Muscle of leg (tissue), 3 donors: ENCODE measurements at regions not wholly inside any gene's neighbourhood (a gene's known extent, or its start where the extent isn't known, plus 50 kb on each side); places are given as distances from the start of the nearest gene placed in this dataset.
"Not testable (repeated sequence)": the region's sequence is repeated elsewhere in the genome, so short reads cannot be mapped to it uniquely, and the experiment has no call there.

Source experiments
- DNase-seq: peaks from one replicate; pipeline ENCODE4 v3.0.0; 2013
- H3K27ac ChIP-seq: one replicate; pipeline ENCODE4 v1.5.1; 2013; ENCODE audit warnings: mild to moderate bottlenecking, low read length, control low read depth
- H3K27me3 ChIP-seq: one replicate; pipeline ENCODE4 v1.6.1; 2013; ENCODE audit warnings: low read length; ENCODE audit not compliant: control insufficient read depth, insufficient read depth
- H3K36me3 ChIP-seq: one replicate; pipeline ENCODE4 v1.6.1; 2013; ENCODE audit warnings: low read length; ENCODE audit not compliant: control insufficient read depth, insufficient read depth
- H3K4me1 ChIP-seq: one replicate; pipeline ENCODE4 v1.6.1; 2013; ENCODE audit warnings: low read length; ENCODE audit not compliant: control insufficient read depth, insufficient read depth
- H3K4me3 ChIP-seq: one replicate; pipeline ENCODE4 v1.5.1; 2013; ENCODE audit warnings: low read length, control low read depth
- H3K9me3 ChIP-seq: replicated peaks from 2 replicates; pipeline ENCODE4 v1.6.1; 2013; ENCODE audit warnings: low read depth, low read length; ENCODE audit not compliant: control insufficient read depth
- WGBS: methylation state at CpG from one replicate; pipeline ENCODE4 v1.1.5; 2013; ENCODE audit warnings: missing lambda C conversion rate; ENCODE audit not compliant: insufficient coverage; 5-methylcytosine and 5-hydroxymethylcytosine counted together

DNA sequence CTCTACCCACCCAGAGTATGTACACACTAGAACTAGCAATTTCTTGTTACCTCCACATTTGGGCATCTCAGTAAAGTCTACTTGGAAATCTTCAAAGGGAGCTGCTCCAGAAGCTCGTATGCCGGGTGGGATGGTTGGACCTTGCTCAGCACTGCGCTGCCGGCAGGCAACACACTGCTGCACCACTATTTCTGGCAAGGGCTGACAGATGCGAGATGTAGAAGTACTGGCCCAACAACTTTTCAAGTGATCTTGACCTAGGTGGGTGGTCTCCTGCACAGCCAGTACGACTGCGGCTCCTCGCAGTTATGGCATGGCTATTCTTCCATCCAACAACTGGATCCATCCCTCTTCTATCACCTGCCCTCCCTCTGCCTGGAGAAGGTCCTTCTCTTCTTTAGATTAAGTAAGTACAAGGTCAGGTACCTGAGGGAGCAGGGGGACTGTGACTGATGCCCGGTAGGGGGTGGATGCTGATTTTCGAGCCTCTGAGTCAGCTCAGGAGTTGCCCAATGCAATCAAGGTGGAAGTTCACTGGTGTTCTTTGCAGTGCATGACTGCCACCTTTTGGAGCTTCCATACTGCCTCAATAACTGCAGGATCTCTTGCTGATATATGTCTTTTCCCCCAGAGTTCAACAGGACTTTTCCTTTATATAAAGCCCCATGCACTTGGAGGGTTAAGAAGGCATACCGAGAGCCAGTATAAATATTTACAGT, 100.4 kb upstream of the SLC1A4 start:
- Histone ChIP-seq H3K27ac (no peak overlapping the region), H3K27me3 (no peaks in the 10 kb centered on the region), H3K4me1 (no peaks in the 10 kb centered on the region), H3K4me3 (no peak overlapping the region), H3K9me3 (peaks cover 6% of the 10 kb centered on the region), H3K36me3 (no peaks in the 10 kb centered on the region)
- 94% methylated on average over 6 of the region's 11 CpGs for WGBS
- no peak for DNase-seq

DNA sequence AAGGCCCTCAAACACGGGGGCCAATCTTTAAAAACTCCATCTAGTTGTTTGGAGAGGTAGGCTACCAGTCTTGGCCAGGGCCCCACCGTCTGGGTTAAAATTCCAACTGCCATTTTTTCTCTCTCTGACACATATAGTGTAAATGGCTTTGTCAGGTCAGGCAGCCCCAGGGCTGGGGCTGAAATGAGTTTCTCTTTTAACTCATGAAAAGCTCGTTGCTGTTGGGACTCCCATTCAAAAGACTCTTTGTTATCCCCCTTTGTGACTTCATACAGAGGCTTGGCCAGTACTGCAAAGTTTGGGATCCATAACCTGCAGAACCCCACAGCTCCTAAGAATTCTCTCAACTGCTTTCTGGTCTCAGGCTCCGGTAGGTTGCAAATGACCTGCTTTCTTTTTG, 99.4 kb upstream of the SLC1A4 start:
- 67% methylated on average over 3 of the region's 4 CpGs for WGBS
- H3K27ac ChIP-seq: no peak overlapping the region
- peaks cover 6% of the 10 kb centered on the region for H3K9me3 ChIP-seq
- no peaks in the 10 kb centered on the region for H3K27me3 ChIP-seq
- H3K36me3 ChIP-seq: no peaks in the 10 kb centered on the region
- H3K4me3 ChIP-seq: no peak overlapping the region
- DNase-seq: no peak
- no peaks in the 10 kb centered on the region for H3K4me1 ChIP-seq

GRCh38 chr2:64896572-64896971, 92.6 kb upstream of the SLC1A4 start:
- H3K27ac ChIP-seq, H3K4me3 ChIP-seq, H3K9me3 ChIP-seq, H3K27me3 ChIP-seq, DNase-seq, H3K36me3 ChIP-seq, H3K4me1 ChIP-seq: not testable (repeated sequence)
- no CpG with 5 or more reads among the region's 3 CpGs for WGBS

- H3K4me1 ChIP-seq: peaks cover 5% of the 10 kb centered on the region
- no peak overlapping the region for H3K4me3 ChIP-seq
- H3K36me3 ChIP-seq: no peaks in the 10 kb centered on the region
- no peak for DNase-seq
- WGBS: 82% methylated on average over 33 of the region's 37 CpGs
- H3K27me3 ChIP-seq: peaks cover 2% of the 10 kb centered on the region
- H3K9me3 ChIP-seq: no peaks in the 10 kb centered on the region
- no peak overlapping the region for H3K27ac ChIP-seq
Observed at GRCh38 chr2:64899081-64899865, 89.9 kb upstream of the SLC1A4 start.

- not testable (repeated sequence) for DNase-seq, H3K27me3 ChIP-seq, H3K4me3 ChIP-seq, H3K27ac ChIP-seq, H3K36me3 ChIP-seq, H3K9me3 ChIP-seq
- peaks cover 10% of the 10 kb centered on the region for H3K4me1 ChIP-seq
- WGBS: 86% methylated on average over 6 of the region's 6 CpGs
Observed at GRCh38 chr2:64899876-64900275, 89.3 kb upstream of the SLC1A4 start.

GRCh38 chr2:64904413-64905329, 84.5 kb upstream of the SLC1A4 start:
- peak; percentile 47 for DNase-seq
- whole genome bisulfite sequencing: 74% methylated on average over 5 of the region's 11 CpGs
- H3K27ac ChIP-seq: no peak overlapping the region

GRCh38 chr2:64905338-64906024, 83.7 kb upstream of the SLC1A4 start:
- H3K36me3 ChIP-seq: no peaks in the 10 kb centered on the region
- H3K4me3 ChIP-seq: no peak overlapping the region
- H3K9me3 ChIP-seq: no peaks in the 10 kb centered on the region
- peaks cover 19% of the 10 kb centered on the region for H3K4me1 ChIP-seq
- no peak for DNase-seq
- 39% methylated on average over 5 of the region's 8 CpGs for WGBS
- H3K27me3 ChIP-seq: peaks cover 2% of the 10 kb centered on the region
- H3K27ac ChIP-seq: no peak overlapping the region

More at GRCh38 chr2:64904413-64905329, 84.5 kb upstream of the SLC1A4 start:
- Histone ChIP-seq H3K4me1 (peaks cover 19% of the 10 kb centered on the region), H3K4me3 (no peak overlapping the region), H3K36me3 (no peaks in the 10 kb centered on the region), H3K9me3 (no peaks in the 10 kb centered on the region), H3K27me3 (peaks cover 2% of the 10 kb centered on the region)

GRCh38 chr2:64906853-64907536, 82.2 kb upstream of the SLC1A4 start:
- H3K36me3 ChIP-seq: no peaks in the 10 kb centered on the region
- no peak overlapping the region for H3K27ac ChIP-seq
- no peak overlapping the region for H3K4me3 ChIP-seq
- peaks cover 2% of the 10 kb centered on the region for H3K27me3 ChIP-seq
- DNase-seq: no peak
- H3K9me3 ChIP-seq: no peaks in the 10 kb centered on the region
- 90% methylated on average over 4 of the region's 6 CpGs for WGBS
- peaks cover 19% of the 10 kb centered on the region for H3K4me1 ChIP-seq

GRCh38 chr2:64908406-64908805, 80.8 kb upstream of the SLC1A4 start:
- no peak overlapping the region for H3K4me3 ChIP-seq
- H3K27me3 ChIP-seq: no peaks in the 10 kb centered on the region
- no peak for DNase-seq
- H3K27ac ChIP-seq: no peak overlapping the region
- H3K4me1 ChIP-seq: peaks cover 19% of the 10 kb centered on the region
- 92% methylated on average over 1 of the region's 2 CpGs for WGBS
- H3K36me3 ChIP-seq: no peaks in the 10 kb centered on the region
- no peaks in the 10 kb centered on the region for H3K9me3 ChIP-seq
